Liver (tissue), 3 donors: ENCODE measurements at regions not wholly inside any gene's neighbourhood (a gene's known extent, or its start where the extent isn't known, plus 50 kb on each side); places are given as distances from the start of the nearest gene placed in this dataset.

Experiments
- EGR1 ChIP-seq, 2 donors: IDR thresholded peaks; 2 replicates each; pipeline ENCODE4 v1.6.1; 2016 to 2018; ENCODE audit warnings: antibody characterized with exemption in 2 of 2, low read depth in 2 of 2
- FOXA1 ChIP-seq: IDR thresholded peaks from 2 replicates; pipeline ENCODE4 v1.6.1; 2016; ENCODE audit warnings: antibody characterized with exemption
- GABPA ChIP-seq, 2 donors: IDR thresholded peaks in 1 of 2; conservative IDR thresholded peaks in 1 of 2; 2 replicates each; pipeline ENCODE4 v1.6.1; 2016; ENCODE audit warnings: antibody characterized with exemption in 2 of 2, mild to moderate bottlenecking in 1 of 2, moderate library complexity in 1 of 2
- JUND ChIP-seq, 2 donors: IDR thresholded peaks; 2 replicates each; pipeline ENCODE4 v1.6.1; 2016; ENCODE audit warnings: antibody characterized with exemption in 2 of 2
- NR2F2 ChIP-seq: IDR thresholded peaks from 2 replicates; pipeline ENCODE4 v1.6.1; 2016; ENCODE audit warnings: antibody characterized with exemption
- SP1 ChIP-seq: IDR thresholded peaks from 2 replicates; pipeline ENCODE4 v1.6.1; 2018; ENCODE audit warnings: antibody characterized with exemption, mild to moderate bottlenecking
- TF ChIP-seq, protein P1 (sequence below): fragments of 150-350 bp; IDR thresholded peaks from 2 replicates; pipeline ENCODE4 v1.5.1; 2017; ENCODE audit warnings: improper control_type of control experiment, low read depth, low read length; ENCODE audit not compliant: missing input control
- TF ChIP-seq, protein P2 (sequence below): IDR thresholded peaks from 2 replicates; pipeline ENCODE4 v1.6.1; 2016; ENCODE audit warnings: antibody characterized with exemption, mild to moderate bottlenecking
- TF ChIP-seq, protein P3 (sequence below): IDR thresholded peaks from 2 replicates; pipeline ENCODE4 v1.6.1; 2016; ENCODE audit warnings: antibody characterized with exemption
- donor health status: healthy.
- donor health status: healthy.

DNA sequence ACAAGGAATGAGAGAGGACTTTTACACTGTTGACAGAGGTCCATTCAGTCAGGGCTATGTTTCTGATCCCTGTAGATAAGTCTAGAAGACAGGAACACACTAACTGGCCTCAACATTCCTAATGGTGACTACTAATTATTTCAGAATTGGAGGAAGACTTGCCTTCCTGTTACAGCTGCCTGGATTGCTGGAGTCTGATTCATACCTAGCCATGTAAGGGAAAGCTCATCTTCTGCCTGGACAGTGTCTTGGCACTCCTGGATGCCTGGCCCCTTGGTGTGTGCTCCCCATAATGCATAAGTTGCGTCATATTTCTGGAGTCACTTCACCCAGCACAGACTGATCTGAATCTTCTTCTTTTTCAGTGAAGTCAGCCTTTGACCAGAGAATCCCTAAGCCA, 326.0 kb upstream of the RUNX1 start:
- TF ChIP-seq, protein P1, sequence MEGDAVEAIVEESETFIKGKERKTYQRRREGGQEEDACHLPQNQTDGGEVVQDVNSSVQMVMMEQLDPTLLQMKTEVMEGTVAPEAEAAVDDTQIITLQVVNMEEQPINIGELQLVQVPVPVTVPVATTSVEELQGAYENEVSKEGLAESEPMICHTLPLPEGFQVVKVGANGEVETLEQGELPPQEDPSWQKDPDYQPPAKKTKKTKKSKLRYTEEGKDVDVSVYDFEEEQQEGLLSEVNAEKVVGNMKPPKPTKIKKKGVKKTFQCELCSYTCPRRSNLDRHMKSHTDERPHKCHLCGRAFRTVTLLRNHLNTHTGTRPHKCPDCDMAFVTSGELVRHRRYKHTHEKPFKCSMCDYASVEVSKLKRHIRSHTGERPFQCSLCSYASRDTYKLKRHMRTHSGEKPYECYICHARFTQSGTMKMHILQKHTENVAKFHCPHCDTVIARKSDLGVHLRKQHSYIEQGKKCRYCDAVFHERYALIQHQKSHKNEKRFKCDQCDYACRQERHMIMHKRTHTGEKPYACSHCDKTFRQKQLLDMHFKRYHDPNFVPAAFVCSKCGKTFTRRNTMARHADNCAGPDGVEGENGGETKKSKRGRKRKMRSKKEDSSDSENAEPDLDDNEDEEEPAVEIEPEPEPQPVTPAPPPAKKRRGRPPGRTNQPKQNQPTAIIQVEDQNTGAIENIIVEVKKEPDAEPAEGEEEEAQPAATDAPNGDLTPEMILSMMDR, result no peak
- TF ChIP-seq, protein P2, sequence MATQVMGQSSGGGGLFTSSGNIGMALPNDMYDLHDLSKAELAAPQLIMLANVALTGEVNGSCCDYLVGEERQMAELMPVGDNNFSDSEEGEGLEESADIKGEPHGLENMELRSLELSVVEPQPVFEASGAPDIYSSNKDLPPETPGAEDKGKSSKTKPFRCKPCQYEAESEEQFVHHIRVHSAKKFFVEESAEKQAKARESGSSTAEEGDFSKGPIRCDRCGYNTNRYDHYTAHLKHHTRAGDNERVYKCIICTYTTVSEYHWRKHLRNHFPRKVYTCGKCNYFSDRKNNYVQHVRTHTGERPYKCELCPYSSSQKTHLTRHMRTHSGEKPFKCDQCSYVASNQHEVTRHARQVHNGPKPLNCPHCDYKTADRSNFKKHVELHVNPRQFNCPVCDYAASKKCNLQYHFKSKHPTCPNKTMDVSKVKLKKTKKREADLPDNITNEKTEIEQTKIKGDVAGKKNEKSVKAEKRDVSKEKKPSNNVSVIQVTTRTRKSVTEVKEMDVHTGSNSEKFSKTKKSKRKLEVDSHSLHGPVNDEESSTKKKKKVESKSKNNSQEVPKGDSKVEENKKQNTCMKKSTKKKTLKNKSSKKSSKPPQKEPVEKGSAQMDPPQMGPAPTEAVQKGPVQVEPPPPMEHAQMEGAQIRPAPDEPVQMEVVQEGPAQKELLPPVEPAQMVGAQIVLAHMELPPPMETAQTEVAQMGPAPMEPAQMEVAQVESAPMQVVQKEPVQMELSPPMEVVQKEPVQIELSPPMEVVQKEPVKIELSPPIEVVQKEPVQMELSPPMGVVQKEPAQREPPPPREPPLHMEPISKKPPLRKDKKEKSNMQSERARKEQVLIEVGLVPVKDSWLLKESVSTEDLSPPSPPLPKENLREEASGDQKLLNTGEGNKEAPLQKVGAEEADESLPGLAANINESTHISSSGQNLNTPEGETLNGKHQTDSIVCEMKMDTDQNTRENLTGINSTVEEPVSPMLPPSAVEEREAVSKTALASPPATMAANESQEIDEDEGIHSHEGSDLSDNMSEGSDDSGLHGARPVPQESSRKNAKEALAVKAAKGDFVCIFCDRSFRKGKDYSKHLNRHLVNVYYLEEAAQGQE, result no peak
- TF ChIP-seq, protein P3, sequence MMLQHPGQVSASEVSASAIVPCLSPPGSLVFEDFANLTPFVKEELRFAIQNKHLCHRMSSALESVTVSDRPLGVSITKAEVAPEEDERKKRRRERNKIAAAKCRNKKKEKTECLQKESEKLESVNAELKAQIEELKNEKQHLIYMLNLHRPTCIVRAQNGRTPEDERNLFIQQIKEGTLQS, result no peak
- TF ChIP-seq JUND (IDR thresholded peaks at IDR 0.05) (no peak), EGR1 (IDR thresholded peaks at IDR 0.05; ENCODE audit: low read depth in 2 of 2) (no peak), FOXA1 (no peak), GABPA (IDR thresholded peaks at IDR 0.05 in 1 of 2, conservative IDR thresholded peaks at IDR 0.05 in 1 of 2) (no peak), SP1 (no peak), NR2F2 (no peak)
